Activated naive CD8-positive, alpha-beta T cell (primary cell): ENCODE measurements at regions not wholly inside any gene's neighbourhood (a gene's known extent, or its start where the extent isn't known, plus 50 kb on each side); places are given as distances from the start of the nearest gene placed in this dataset.

ENCODE experiments used
- H3K27ac Mint-ChIP-seq: one replicate; pipeline ENCODE4 v1.8.0; 2021; ENCODE audit warnings: mixed read lengths
- H3K27me3 Mint-ChIP-seq: one replicate; pipeline ENCODE4 v1.8.0; 2021; ENCODE audit warnings: mixed read lengths
- H3K36me3 Mint-ChIP-seq: one replicate; pipeline ENCODE4 v1.8.0; 2021; ENCODE audit warnings: mixed read lengths
- H3K4me1 Mint-ChIP-seq: one replicate; pipeline ENCODE4 v1.8.0; 2021; ENCODE audit warnings: low read depth, mixed read lengths
- H3K4me3 Mint-ChIP-seq: one replicate; pipeline ENCODE4 v1.8.0; 2021; ENCODE audit warnings: mild to moderate bottlenecking, mixed read lengths
- H3K9me3 Mint-ChIP-seq: one replicate; pipeline ENCODE4 v1.8.0; 2021; ENCODE audit warnings: low read depth, mixed read lengths

DNA sequence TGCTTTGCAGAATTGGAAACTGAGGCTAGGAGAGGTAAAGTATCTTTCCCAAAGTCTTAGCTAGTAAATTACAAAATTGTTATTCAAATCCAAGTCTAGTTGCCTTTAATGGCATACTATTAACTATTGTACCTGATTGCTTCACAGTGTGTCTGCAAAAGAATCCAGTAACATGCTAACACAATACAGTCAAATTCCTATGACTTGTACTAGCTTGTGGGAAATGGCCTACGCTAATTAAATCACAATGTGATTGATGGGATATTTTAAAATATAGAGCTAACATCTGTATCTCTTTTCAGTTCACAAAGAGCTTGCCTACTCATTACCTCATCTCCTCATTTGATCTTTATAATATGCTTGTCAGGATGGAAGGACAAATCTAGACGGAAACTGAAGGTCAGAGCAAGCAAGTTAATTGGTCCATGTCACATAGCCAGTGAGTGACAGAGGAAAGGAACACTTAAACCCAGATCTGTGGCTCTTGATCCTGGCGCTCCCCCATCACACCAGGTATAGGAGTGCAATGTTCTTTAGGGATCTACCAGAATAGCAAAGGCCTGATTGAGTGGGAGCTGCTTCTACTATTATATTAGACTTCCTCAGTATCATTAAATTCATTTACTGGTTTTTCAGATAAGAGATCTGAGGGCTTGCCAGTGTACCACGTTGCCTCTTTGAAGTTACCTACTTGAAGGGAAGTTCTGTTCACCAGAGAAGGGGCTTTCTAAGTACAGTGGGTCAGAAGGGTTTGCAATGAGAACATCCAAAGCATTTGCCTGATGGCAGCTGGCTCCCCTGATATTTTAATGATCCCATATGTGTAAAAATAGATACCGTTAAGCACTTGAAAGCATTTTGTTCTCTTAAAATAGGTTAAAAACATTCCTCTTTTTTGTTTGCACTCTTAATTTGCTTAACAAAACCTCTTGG lies 213.6 kb upstream of the SESN3 start:
- no peaks in the 10 kb centered on the region for H3K9me3 Mint-ChIP-seq
- H3K27ac Mint-ChIP-seq, result no peak overlapping the region
- no peaks in the 10 kb centered on the region for H3K36me3 Mint-ChIP-seq
- no peak overlapping the region for H3K4me3 Mint-ChIP-seq
- peaks cover 28% of the 10 kb centered on the region for H3K4me1 Mint-ChIP-seq
- no peaks in the 10 kb centered on the region for H3K27me3 Mint-ChIP-seq

GRCh38 chr11:95443386-95443785 lies 212.4 kb upstream of the SESN3 start:
- no peak overlapping the region for H3K27ac Mint-ChIP-seq
- H3K4me3 Mint-ChIP-seq, result no peak overlapping the region
- H3K4me1 Mint-ChIP-seq, result peaks cover 28% of the 10 kb centered on the region
- H3K27me3 Mint-ChIP-seq, result no peaks in the 10 kb centered on the region
- H3K9me3 Mint-ChIP-seq, result no peaks in the 10 kb centered on the region
- H3K36me3 Mint-ChIP-seq, result no peaks in the 10 kb centered on the region

- peaks cover 28% of the 10 kb centered on the region for H3K4me1 Mint-ChIP-seq
- no peaks in the 10 kb centered on the region for H3K9me3 Mint-ChIP-seq
- no peaks in the 10 kb centered on the region for H3K36me3 Mint-ChIP-seq
- H3K27ac Mint-ChIP-seq, result no peak overlapping the region
- no peak overlapping the region for H3K4me3 Mint-ChIP-seq
- no peaks in the 10 kb centered on the region for H3K27me3 Mint-ChIP-seq
Observed at GRCh38 chr11:95442531-95443050, 211.6 kb upstream of the SESN3 start.

DNA sequence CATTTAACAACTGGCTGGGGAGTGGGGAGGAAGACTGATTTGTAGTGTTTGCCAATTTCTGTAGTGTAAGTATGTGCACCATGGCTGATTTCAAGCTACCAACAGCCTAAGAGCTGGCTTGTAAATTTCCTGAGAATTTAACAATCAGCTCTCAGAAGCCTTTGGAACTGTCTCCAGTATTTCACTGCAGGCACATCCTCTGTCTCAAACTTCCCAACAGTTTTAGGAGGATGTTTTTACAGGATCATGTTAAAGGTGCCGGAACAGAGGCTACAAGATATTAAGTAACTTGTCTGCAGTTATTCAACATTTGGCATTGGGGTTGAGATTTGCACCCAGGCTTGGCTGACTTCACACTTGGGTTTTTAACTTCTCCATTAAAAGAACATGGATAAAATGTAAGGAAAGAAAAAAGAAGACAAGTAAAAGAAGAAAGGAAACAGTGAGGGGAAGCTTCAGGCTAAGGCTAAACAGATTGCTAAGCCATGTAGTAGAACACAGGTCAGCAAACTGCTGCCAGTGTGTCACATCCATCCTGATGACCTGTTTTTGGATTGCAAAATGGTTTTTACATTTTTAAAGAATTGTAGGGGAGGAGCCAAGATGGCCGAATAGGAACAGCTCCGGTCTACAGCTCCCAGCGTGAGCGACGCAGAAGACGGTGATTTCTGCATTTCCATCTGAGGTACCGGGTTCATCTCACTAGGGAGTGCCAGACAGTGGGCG lies 204.8 kb upstream of the SESN3 start:
- Mint-ChIP-seq H3K27ac (no peak overlapping the region), H3K4me3 (no peak overlapping the region), H3K27me3 (no peaks in the 10 kb centered on the region), H3K4me1 (peaks cover 20% of the 10 kb centered on the region), H3K9me3 (no peaks in the 10 kb centered on the region), H3K36me3 (no peaks in the 10 kb centered on the region)

- no peaks in the 10 kb centered on the region for H3K36me3 Mint-ChIP-seq
- H3K4me1 Mint-ChIP-seq, result peaks cover 20% of the 10 kb centered on the region
- H3K9me3 Mint-ChIP-seq, result no peaks in the 10 kb centered on the region
- H3K4me3 Mint-ChIP-seq, result no peak overlapping the region
- no peak overlapping the region for H3K27ac Mint-ChIP-seq
- no peaks in the 10 kb centered on the region for H3K27me3 Mint-ChIP-seq
Observed at GRCh38 chr11:95435192-95435591, 204.2 kb upstream of the SESN3 start.

DNA sequence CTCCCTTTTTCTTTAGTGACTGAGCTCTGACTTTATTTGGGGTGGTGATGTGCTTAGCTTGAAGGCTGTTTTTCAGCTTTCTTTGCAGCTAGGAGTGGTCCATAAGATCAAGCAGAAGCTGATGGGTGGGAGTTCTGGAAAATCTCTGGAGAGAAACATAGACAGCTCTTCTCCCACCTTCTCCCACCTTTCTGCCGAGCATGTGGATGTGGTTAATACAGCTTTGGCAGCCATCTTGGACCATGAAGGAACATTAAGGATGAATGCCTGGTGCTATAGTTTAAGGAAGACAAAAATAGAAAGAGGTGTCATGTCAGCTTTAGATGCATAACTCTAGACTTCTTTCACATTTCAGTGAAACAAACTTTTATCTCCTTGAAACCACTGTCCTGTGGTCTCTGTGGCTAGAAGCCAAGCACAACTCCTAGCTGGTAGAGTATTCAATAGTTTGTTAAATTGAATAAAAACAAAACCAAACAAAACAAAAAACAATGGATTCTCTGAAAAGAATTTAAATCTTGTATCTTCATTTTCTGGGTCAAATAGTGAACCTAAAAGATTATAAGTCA lies 203.6 kb upstream of the SESN3 start:
- Mint-ChIP-seq H3K4me1 (peaks cover 20% of the 10 kb centered on the region), H3K4me3 (no peak overlapping the region), H3K36me3 (no peaks in the 10 kb centered on the region), H3K27me3 (no peaks in the 10 kb centered on the region), H3K9me3 (no peaks in the 10 kb centered on the region), H3K27ac (no peak overlapping the region)

GRCh38 chr11:95434009-95434408 lies 203.0 kb upstream of the SESN3 start:
- peaks cover 20% of the 10 kb centered on the region for H3K4me1 Mint-ChIP-seq
- no peaks in the 10 kb centered on the region for H3K27me3 Mint-ChIP-seq
- no peaks in the 10 kb centered on the region for H3K36me3 Mint-ChIP-seq
- H3K27ac Mint-ChIP-seq, result no peak overlapping the region
- no peak overlapping the region for H3K4me3 Mint-ChIP-seq
- H3K9me3 Mint-ChIP-seq, result no peaks in the 10 kb centered on the region

- H3K36me3 Mint-ChIP-seq, result no peaks in the 10 kb centered on the region
- no peak overlapping the region for H3K4me3 Mint-ChIP-seq
- no peaks in the 10 kb centered on the region for H3K9me3 Mint-ChIP-seq
- H3K4me1 Mint-ChIP-seq, result peaks cover 20% of the 10 kb centered on the region
- no peak overlapping the region for H3K27ac Mint-ChIP-seq
- no peaks in the 10 kb centered on the region for H3K27me3 Mint-ChIP-seq
Observed at GRCh38 chr11:95432714-95433503, 201.9 kb upstream of the SESN3 start.

- Mint-ChIP-seq H3K36me3 (no peaks in the 10 kb centered on the region), H3K27ac (no peak overlapping the region), H3K4me3 (no peak overlapping the region), H3K27me3 (no peaks in the 10 kb centered on the region), H3K9me3 (no peaks in the 10 kb centered on the region), H3K4me1 (peaks cover 5% of the 10 kb centered on the region)
Observed at GRCh38 chr11:95429376-95429907, 198.4 kb upstream of the SESN3 start.

- no peaks in the 10 kb centered on the region for H3K36me3 Mint-ChIP-seq
- H3K27me3 Mint-ChIP-seq, result no peaks in the 10 kb centered on the region
- H3K4me1 Mint-ChIP-seq, result no peaks in the 10 kb centered on the region
- H3K27ac Mint-ChIP-seq, result no peak overlapping the region
- H3K9me3 Mint-ChIP-seq, result no peaks in the 10 kb centered on the region
- no peak overlapping the region for H3K4me3 Mint-ChIP-seq
Observed at GRCh38 chr11:95426823-95427462, 195.9 kb upstream of the SESN3 start.

- Mint-ChIP-seq H3K27me3 (no peaks in the 10 kb centered on the region), H3K36me3 (no peaks in the 10 kb centered on the region), H3K27ac (no peak overlapping the region), H3K4me1 (no peaks in the 10 kb centered on the region), H3K9me3 (no peaks in the 10 kb centered on the region), H3K4me3 (no peak overlapping the region)
Observed at GRCh38 chr11:95419915-95420314, 188.9 kb upstream of the SESN3 start.

DNA sequence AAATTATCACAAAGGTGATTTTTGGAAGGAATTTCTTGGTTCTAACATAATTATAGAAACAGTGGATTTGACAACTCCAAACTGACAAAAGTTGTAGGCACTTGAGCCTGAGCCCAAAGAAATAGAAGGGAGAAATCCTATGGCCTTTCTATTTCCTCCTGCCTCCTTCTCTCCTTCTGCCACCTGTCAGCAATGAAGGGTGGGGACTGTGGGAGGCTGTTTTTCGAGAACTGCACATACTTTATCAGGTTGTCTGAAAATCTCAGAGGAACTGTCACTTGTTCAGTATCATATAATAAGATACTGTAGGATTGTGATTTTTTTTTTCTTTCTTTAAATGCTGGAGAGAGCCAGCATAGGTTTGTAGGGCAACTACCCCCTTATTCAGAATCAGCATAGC lies 187.9 kb upstream of the SESN3 start:
- Mint-ChIP-seq H3K4me1 (no peaks in the 10 kb centered on the region), H3K36me3 (no peaks in the 10 kb centered on the region), H3K27me3 (no peaks in the 10 kb centered on the region), H3K9me3 (no peaks in the 10 kb centered on the region), H3K27ac (no peak overlapping the region), H3K4me3 (no peak overlapping the region)

GRCh38 chr11:95417832-95418231 lies 186.8 kb upstream of the SESN3 start:
- H3K4me1 Mint-ChIP-seq, result no peaks in the 10 kb centered on the region
- H3K27ac Mint-ChIP-seq, result no peak overlapping the region
- H3K9me3 Mint-ChIP-seq, result no peaks in the 10 kb centered on the region
- no peaks in the 10 kb centered on the region for H3K27me3 Mint-ChIP-seq
- H3K36me3 Mint-ChIP-seq, result no peaks in the 10 kb centered on the region
- H3K4me3 Mint-ChIP-seq, result no peak overlapping the region

DNA sequence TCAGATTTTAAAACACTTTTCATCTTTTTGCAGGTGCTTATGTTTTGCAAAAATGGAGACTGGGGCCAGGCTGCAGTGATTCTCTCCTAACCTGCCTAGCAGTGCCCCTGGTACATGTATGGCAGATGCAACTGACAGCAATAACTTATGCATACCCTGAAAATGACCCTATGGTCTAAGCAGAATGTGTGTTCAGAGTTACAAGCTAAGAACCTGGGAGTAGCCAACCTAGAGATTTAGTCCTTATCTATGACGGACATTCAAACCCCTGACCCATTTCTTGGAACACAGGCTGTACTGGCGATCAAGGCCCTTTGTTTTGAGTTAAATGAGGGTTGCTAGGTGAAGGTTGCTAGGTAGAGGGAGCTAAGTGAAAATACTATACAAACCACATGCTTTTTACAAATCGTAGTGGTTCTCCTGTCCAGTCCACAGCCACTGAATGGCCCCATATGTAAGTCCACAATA lies 184.9 kb upstream of the SESN3 start:
- Mint-ChIP-seq H3K27ac (no peak overlapping the region), H3K4me3 (no peak overlapping the region), H3K9me3 (no peaks in the 10 kb centered on the region)

More for the DNA sequence above, 184.9 kb upstream of the SESN3 start:
- Mint-ChIP-seq H3K36me3 (no peaks in the 10 kb centered on the region), H3K4me1 (peaks cover 2% of the 10 kb centered on the region), H3K27me3 (no peaks in the 10 kb centered on the region)
